Stimulated activated effector memory CD8-positive, alpha-beta T cell treated with anti-CD3 and anti-CD28 coated beads, Interleukin-12 subunit alpha, Interleukin-12 subunit beta, amount 100 ng/mL, for 72 hours (primary cell): ENCODE measurements at regions not wholly inside any gene's neighbourhood (a gene's known extent, or its start where the extent isn't known, plus 50 kb on each side); places are given as distances from the start of the nearest gene placed in this dataset.
A peak's percentile ranks its signal among the peaks of the same experiment; 100 is the strongest.
"Not testable (repeated sequence)": the region's sequence is repeated elsewhere in the genome, so short reads cannot be mapped to it uniquely, and the experiment has no call there.

Source experiments
- ATAC-seq: fragments of 150-1000 bp; cut with Tn5 transposase; 2 replicates; pipeline ENCODE4 v1.10.0; 2021
- DNase-seq, 2 donors: peaks; one replicate each; pipeline ENCODE4 v3.0.0; 2021 to 2022; ENCODE audit warnings: low spot score in 2 of 2
- H3K27ac Mint-ChIP-seq: one replicate; pipeline ENCODE4 v1.8.0; 2022; ENCODE audit warnings: mild to moderate bottlenecking, mixed read lengths
- H3K36me3 Mint-ChIP-seq: one replicate; pipeline ENCODE4 v1.8.0; 2022; ENCODE audit warnings: mild to moderate bottlenecking, mixed read lengths
- H3K4me1 Mint-ChIP-seq: one replicate; pipeline ENCODE4 v1.8.0; 2022; ENCODE audit warnings: mixed read lengths
- H3K4me3 Mint-ChIP-seq: one replicate; pipeline ENCODE4 v1.8.0; 2022; ENCODE audit warnings: mild to moderate bottlenecking, mixed read lengths
- H3K9me3 Mint-ChIP-seq: one replicate; pipeline ENCODE4 v1.8.0; 2022; ENCODE audit warnings: mixed read lengths

DNA sequence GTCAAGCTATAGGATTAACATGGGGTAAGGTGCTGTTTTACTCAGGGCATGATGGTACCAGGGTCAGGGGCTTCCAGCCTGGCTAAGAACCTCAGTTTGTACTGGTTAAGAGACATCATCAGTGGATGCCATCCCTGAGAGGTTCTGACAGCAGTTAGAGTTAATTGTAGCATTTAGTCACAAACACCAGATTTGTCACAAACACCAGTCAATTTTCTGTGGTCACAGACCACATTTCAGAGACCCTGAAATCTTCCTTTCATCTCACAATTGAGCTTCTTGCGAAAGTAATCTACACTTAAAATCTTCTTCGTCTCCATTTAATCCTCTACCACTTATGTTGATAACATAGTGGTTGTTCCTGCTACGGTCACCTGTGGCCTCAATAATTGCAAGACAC, 143.0 kb upstream of the EGLN3 start:
- DNase-seq = no peak
- Mint-ChIP-seq H3K36me3 (no peaks in the 10 kb centered on the region), H3K4me1 (peaks cover 8% of the 10 kb centered on the region), H3K9me3 (no peaks in the 10 kb centered on the region), H3K4me3 (no peak overlapping the region), H3K27ac (no peak overlapping the region)
- peak; percentile 72 for ATAC-seq

DNA sequence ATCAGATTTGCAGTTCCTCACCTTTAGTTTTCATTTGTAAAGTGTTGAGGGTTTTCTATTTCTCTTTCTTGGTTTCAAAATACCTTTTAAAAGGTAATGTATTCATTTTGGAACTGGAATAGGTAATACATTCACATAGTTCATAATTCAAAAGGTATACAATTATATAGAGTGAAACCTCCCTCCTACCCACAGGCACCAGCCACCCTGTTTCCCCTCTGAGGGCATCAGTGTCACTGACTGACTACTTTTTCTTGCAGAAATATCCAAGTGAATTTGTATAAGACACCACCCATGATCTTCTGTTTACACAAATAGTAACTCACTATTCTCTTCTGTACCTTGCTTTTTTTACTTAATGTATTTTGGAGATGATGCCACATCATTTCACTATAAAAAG, 139.6 kb upstream of the EGLN3 start:
- Mint-ChIP-seq H3K27ac (no peak overlapping the region), H3K36me3 (no peaks in the 10 kb centered on the region), H3K4me1 (peaks cover 8% of the 10 kb centered on the region), H3K4me3 (no peak overlapping the region), H3K9me3 (no peaks in the 10 kb centered on the region)
- DNase-seq = no peak
- no peak for ATAC-seq

DNA sequence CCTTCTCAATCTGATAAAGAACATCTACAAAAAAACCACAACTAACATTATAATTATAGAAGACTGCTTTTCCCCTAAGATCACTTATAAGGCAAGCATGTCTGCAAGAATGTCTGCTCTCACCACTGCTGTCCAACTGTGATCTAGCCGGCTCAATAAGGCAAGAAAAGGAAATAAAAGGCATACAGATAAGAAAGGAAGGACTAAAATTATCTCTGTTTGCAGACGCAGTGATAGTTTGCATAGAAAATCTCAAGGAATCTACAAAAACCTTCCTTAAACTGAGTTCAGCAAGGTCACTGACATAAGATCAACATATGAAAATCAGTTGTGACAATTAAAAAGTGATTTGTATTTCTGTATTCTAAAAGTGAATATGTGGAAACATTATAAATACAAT, 138.0 kb upstream of the EGLN3 start:
- no peak overlapping the region for H3K4me3 Mint-ChIP-seq

DNA sequence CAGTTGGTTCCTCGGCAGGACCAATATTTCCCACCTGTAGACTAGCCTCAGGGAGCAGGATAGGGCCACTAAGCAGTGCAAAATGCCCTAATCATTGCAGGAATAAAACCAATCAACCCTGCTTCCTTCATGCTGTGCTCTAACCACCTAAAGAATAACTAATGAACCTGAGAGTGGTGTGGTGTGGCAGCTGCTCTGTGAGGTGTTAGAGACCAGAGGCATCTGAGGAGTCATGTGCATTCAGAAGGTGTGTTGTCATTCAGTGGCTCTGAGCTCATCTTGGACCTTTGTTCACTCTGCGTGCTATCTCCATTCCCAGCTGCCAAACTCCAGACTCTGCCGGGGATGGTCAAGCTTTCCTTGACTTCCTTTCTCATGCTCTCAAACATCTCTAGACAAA, 136.7 kb upstream of the EGLN3 start:
- Mint-ChIP-seq H3K36me3 (no peaks in the 10 kb centered on the region), H3K9me3 (no peaks in the 10 kb centered on the region), H3K27ac (no peak overlapping the region), H3K4me3 (no peak overlapping the region), H3K4me1 (no peaks in the 10 kb centered on the region)
- ATAC-seq (peak; percentile 46), DNase-seq (no peak)

More for the DNA sequence above, 138.0 kb upstream of the EGLN3 start:
- no peaks in the 10 kb centered on the region for H3K9me3 Mint-ChIP-seq
- H3K36me3 Mint-ChIP-seq = no peaks in the 10 kb centered on the region
- no peak overlapping the region for H3K27ac Mint-ChIP-seq
- no peak for DNase-seq
- ATAC-seq = no peak
- H3K4me1 Mint-ChIP-seq = no peaks in the 10 kb centered on the region

DNA sequence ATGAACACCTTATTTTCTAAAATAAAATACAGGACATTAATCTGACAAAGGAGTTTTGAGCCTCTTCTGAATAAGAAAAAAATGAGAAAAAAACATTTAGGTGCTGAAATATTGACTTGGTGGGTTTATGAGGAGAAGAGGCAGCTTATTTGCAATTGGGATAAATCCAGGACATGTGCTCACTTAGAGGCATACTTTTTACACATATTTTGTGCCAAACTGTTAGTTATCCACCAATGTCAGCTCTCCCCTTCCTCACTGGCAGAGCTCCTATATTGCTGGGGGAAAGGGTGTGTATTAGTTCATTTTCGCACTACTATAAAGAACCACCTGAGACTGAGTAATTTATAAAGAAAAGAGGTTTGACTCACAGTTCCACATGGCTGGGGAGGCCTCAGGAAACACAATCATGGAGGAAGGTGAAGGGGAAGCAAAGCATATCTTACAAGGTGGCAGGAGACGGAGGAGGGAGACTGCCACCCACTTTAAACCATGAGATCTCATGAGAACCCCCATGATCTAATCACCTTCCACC, 135.4 kb upstream of the EGLN3 start:
- Mint-ChIP-seq H3K4me1 (no peaks in the 10 kb centered on the region), H3K4me3 (no peak overlapping the region), H3K27ac (no peak overlapping the region), H3K9me3 (no peaks in the 10 kb centered on the region), H3K36me3 (no peaks in the 10 kb centered on the region)
- DNase-seq = no peak
- ATAC-seq = peak; percentile 39

DNA sequence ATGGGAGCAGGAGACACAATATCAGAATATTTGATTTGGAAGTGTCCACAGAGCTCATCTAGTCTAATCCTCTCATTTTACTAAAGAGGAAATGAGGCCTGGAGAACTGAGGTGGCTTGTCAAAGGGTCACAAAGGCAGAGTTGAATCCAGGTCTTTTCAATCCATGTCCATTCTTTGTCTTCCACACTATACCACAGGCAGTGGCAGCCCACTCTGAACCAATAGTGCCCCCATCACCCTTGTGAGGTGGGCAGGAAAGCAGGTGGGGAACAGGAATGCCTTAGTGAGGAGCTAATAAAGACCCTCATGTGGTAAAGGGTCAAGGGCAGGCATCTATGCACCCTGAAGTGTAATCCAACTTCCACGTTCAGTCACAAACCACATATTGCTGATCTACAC, 134.8 kb upstream of the EGLN3 start:
- ATAC-seq (no peak), DNase-seq (no peak)
- no peaks in the 10 kb centered on the region for H3K4me1 Mint-ChIP-seq
- H3K36me3 Mint-ChIP-seq = no peaks in the 10 kb centered on the region
- no peak overlapping the region for H3K27ac Mint-ChIP-seq
- H3K4me3 Mint-ChIP-seq = no peak overlapping the region
- H3K9me3 Mint-ChIP-seq = no peaks in the 10 kb centered on the region

DNA sequence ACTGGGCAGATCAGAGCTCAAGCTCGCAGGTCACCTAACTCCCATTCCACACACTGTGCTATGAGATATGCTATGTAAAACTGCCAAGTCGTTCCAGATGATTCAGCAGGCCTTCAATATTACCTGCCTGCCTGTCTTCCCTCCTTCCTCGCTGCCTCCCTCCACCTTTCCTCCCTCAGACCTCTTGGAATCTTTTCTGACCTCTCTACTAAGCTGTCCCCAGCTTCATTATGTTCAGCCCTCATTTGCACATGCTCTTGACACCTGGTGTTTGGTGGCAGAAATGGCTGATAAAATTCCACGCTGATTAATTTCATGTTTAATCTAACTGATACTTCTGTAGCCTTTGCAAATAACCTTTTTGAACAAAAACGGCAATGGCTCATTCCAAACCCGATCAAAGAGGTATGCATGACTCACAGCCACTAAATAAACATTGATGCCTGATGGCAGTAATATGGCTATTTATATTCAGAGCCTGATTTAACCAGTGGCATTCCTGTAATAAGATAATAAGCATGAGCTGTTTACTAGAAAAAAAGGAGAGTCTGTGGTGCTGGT, 130.8 kb upstream of the EGLN3 start:
- no peak for ATAC-seq
- Mint-ChIP-seq H3K4me1 (no peaks in the 10 kb centered on the region), H3K27ac (no peak overlapping the region), H3K36me3 (no peaks in the 10 kb centered on the region), H3K4me3 (no peak overlapping the region), H3K9me3 (no peaks in the 10 kb centered on the region)
- no peak for DNase-seq

DNA sequence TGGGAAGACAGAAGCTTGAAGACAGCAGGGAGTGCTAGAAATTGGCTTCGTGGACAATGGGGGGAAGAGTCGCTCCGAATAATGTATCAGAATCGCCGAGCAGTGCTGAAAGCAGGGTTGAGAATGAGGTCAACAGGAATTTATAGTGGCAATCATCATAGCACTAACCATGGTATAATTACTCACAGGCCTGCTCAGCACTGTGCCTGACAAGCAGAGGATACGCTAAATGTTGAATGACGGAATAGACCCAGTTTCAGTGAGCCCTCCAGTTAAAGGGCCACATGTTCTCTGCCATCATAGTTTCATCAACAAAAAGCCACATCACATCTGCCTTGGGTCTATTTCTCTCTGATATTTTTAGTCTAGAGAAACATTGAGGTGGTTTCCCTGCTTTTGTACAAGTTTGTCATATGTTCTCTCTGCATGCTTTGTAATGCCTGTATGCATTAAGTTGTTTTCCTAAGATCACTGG, 130.3 kb upstream of the EGLN3 start:
- H3K4me1 Mint-ChIP-seq = no peaks in the 10 kb centered on the region

DNA sequence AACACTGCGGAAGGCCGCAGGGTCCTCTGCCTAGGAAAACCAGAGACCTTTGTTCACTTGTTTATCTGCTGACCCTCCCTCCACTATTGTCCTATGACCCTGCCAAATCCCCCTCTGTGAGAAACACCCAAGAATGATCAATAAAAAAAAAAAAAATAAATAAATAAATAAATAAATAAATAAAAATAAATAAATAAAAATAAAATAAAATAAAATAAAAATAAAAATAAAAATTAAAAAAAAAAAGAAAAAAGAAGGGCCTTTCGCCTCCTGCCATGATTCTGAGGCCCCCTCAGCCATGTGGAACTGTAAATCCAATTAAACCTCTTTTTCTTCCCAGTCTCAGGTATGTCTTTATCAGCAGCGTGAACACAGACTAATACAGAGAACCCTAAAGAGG, 128.8 kb upstream of the EGLN3 start:
- H3K27ac Mint-ChIP-seq, H3K9me3 Mint-ChIP-seq, ATAC-seq, H3K4me3 Mint-ChIP-seq, DNase-seq, H3K36me3 Mint-ChIP-seq, H3K4me1 Mint-ChIP-seq: not testable (repeated sequence)

More for the DNA sequence above, 130.3 kb upstream of the EGLN3 start:
- DNase-seq (no peak), ATAC-seq (peak; percentile 39)
- Mint-ChIP-seq H3K27ac (no peak overlapping the region), H3K9me3 (no peaks in the 10 kb centered on the region), H3K36me3 (no peaks in the 10 kb centered on the region), H3K4me3 (no peak overlapping the region)

DNA sequence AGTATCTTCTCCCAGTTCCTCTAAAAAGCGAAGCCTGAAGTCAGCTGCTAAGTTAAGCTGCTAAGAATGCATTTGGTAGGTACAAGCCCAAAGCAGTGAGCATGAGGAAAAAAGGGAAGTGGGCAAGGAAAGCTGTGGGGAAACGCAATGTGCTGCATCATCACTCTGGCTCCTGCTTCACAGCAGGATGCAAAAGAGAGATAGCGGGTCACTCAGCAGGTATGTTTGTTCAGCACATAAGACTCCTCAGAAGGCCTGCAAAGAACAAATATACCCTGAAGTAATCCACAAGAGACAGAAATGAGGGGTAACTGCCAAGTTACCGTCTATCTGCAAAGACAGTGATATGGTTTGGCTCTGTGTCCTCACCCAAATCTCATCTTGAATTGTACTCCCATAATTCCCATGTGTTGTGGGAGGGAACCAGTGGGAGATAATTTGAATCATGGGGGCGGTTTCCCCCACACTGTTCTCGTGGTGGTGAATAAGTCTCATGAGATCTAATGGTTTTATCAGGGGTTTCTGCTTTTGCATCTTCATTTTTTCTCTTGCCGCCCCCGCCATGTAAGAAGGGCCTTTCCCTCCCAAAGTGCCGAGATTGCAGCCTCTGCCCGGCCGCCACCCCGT, 127.4 kb upstream of the EGLN3 start:
- no peak for ATAC-seq

DNA sequence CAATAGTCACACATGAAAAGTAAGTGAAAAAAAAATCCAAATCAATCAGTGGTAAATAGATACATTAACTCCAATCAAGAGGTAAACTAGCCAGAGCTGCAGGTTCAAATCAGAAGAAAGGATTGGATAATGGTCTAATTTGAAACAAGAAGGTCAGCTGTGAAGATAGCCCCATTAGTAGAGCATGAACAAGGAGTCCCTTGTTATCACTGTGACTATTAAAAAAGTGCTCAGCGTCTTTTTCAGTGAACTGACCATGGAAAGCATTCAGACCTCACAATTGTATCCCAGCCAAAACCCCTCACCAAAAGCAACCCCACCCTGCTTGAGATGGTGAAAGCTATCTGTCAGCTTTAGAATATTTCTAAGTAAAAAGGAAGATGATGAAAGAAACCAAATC, 125.0 kb upstream of the EGLN3 start:
- ATAC-seq = no peak
- Mint-ChIP-seq H3K4me3 (no peak overlapping the region), H3K9me3 (peaks cover 4% of the 10 kb centered on the region), H3K36me3 (no peaks in the 10 kb centered on the region), H3K27ac (no peak overlapping the region), H3K4me1 (no peaks in the 10 kb centered on the region)
- DNase-seq = no peak

More for the DNA sequence above, 127.4 kb upstream of the EGLN3 start:
- no peaks in the 10 kb centered on the region for H3K4me1 Mint-ChIP-seq
- H3K27ac Mint-ChIP-seq = no peak overlapping the region
- no peak overlapping the region for H3K4me3 Mint-ChIP-seq
- no peaks in the 10 kb centered on the region for H3K9me3 Mint-ChIP-seq
- H3K36me3 Mint-ChIP-seq = no peaks in the 10 kb centered on the region
- DNase-seq = no peak

DNA sequence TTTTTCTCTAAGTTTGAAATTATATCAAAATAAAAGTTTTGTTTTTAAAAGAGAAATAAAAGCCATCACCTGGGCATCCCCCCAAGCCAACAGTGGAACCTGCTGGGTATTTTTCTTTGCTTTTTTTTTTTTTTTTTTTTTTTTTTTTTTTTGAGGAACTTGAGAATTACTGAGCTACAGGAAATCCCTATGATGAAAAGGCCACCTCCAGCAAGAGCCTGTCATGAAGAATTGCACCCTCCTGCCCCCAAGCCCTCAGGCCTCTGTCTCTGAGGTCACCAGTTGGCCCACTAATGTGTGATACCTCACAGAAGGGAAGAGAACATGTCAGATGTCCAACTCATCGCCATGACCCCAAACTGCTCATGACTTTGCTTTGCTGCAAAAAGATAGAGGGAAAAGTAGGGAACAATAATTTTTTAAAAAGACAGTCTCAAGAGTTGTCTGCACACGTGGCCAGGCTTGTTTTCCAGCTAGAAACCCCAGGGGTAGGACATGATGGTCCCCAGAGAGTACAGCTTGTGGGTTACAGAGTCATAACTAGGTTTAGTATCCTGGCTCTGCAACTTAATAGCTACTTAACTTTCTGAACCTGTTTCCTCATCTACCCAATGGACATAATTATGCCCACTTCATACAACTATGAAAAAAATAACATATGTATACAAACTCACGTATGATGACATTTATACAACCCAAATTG, 124.3 kb upstream of the EGLN3 start:
- ATAC-seq = no peak
- no peak overlapping the region for H3K27ac Mint-ChIP-seq
- DNase-seq = no peak
- peaks cover 4% of the 10 kb centered on the region for H3K9me3 Mint-ChIP-seq
- no peaks in the 10 kb centered on the region for H3K4me1 Mint-ChIP-seq
- no peaks in the 10 kb centered on the region for H3K36me3 Mint-ChIP-seq
- no peak overlapping the region for H3K4me3 Mint-ChIP-seq

DNA sequence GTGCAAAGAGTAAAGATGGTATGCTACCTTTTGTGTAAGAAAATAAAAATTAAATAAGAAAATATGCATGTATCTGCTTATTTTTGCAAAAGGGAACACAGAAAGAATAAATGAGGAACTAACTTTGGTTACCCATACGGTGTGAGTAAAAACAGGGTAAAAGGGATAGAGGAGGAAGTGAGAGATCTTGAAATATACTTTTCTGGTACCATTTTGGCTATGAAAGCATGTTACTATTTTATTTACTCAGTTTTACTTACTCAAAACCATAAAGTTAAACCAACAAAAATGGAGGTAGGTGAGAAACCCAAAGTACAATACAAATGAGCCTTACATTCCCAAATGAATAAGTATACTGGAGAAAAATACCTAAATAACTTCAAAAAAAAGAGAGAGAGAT, 122.0 kb upstream of the EGLN3 start:
- Mint-ChIP-seq H3K36me3 (no peaks in the 10 kb centered on the region), H3K27ac (no peak overlapping the region), H3K9me3 (peaks cover 4% of the 10 kb centered on the region), H3K4me1 (no peaks in the 10 kb centered on the region), H3K4me3 (no peak overlapping the region)
- no peak for DNase-seq
- no peak for ATAC-seq

DNA sequence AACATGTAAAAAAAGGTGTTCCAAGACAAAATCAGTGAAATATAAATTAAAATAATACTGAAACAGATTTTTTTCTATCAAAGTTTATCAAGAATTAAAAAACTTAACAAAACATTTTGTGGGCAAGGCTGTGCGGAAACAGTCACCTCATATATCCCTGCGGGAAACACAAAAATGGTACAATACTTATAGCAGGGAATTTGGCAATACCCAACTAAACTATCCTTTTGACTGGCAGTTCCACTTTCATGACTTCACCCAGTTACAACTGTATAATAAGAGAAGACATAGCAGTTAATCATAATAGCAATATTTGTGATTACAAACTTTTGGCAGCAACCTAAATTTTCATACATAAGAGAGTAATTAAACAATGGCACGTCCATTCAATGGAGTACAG, 121.5 kb upstream of the EGLN3 start:
- H3K4me3 Mint-ChIP-seq = no peak overlapping the region
- H3K36me3 Mint-ChIP-seq = no peaks in the 10 kb centered on the region
- H3K4me1 Mint-ChIP-seq = no peaks in the 10 kb centered on the region
- no peak overlapping the region for H3K27ac Mint-ChIP-seq
- H3K9me3 Mint-ChIP-seq = peaks cover 4% of the 10 kb centered on the region
- no peak for DNase-seq
- no peak for ATAC-seq

DNA sequence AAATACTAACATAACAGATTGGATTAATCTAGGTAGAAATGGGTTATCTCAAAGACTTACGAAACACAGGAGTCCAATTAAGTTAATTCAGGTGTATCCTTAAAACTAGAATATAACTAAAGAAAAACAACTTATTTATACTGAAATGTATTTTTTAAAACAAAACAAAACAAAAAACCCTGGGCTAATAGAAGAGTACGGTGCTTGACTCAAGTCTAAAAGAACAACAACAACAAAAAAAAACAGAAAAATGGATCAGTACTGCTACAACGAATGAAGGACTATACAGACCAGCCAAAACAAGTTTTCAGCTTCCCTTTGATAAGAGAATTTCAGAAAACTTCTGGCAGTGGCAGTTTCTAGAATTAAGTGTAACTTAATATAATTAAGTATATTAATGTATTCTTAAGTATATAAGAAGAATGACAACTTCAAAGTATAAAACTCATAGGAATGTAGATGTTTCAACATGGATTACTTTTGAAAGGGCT, 120.1 kb upstream of the EGLN3 start:
- Mint-ChIP-seq H3K4me3 (no peak overlapping the region), H3K9me3 (peaks cover 4% of the 10 kb centered on the region)
- ATAC-seq = no peak

More for the DNA sequence above, 120.1 kb upstream of the EGLN3 start:
- H3K27ac Mint-ChIP-seq = no peak overlapping the region
- DNase-seq = no peak
- H3K4me1 Mint-ChIP-seq = no peaks in the 10 kb centered on the region
- H3K36me3 Mint-ChIP-seq = no peaks in the 10 kb centered on the region
